Fibroblast of lung (primary cell): ENCODE measurements at regions not wholly inside any gene's neighbourhood (a gene's known extent, or its start where the extent isn't known, plus 50 kb on each side); places are given as distances from the start of the nearest gene placed in this dataset.

ENCODE experiments used
- DNase-seq, 2 donors: peaks; one replicate each; pipeline versions ENCODE4 v3.0.0 to v3.0.0-alpha.2; 2010; ENCODE audit warnings: low read depth in 2 of 2
- H2AFZ ChIP-seq: 2 replicates; pipeline ENCODE4 v1.5.1; 2012; ENCODE audit warnings: low read length, control low read depth, inconsistent platforms
- H3K27ac ChIP-seq: 2 replicates; pipeline ENCODE4 v1.5.1; 2011; ENCODE audit warnings: low read length, control low read depth; ENCODE audit not compliant: insufficient read depth
- H3K27me3 ChIP-seq: 2 replicates; pipeline ENCODE4 v1.5.1; 2011; ENCODE audit warnings: mild to moderate bottlenecking, low read length; ENCODE audit not compliant: control insufficient read depth, insufficient read depth
- H3K36me3 ChIP-seq: 2 replicates; pipeline ENCODE4 v1.5.1; 2011; ENCODE audit warnings: low read length; ENCODE audit not compliant: control insufficient read depth, insufficient read depth
- H3K4me1 ChIP-seq: 2 replicates; pipeline ENCODE4 v1.5.1; 2011; ENCODE audit warnings: low read length; ENCODE audit not compliant: control insufficient read depth, insufficient read depth; ENCODE audit errors: extremely low read depth
- H3K4me2 ChIP-seq: 2 replicates; pipeline ENCODE4 v1.5.1; 2011; ENCODE audit warnings: low read length, control low read depth; ENCODE audit not compliant: insufficient read depth; ENCODE audit errors: extremely low read depth
- H3K4me3 ChIP-seq, 4 experiments: fragments of 200-600 bp in 1 of 4; sonication (generic) in 1 of 4; replicated peaks in 1 of 4; 2 replicates each; pipeline ENCODE4 v1.5.1; 2011 to 2016; ENCODE audit warnings: low read length in 4 of 4, low read depth in 3 of 4, mild to moderate bottlenecking in 3 of 4, control low read depth in 2 of 4, inconsistent platforms in 1 of 4, mixed read lengths in 1 of 4; ENCODE audit not compliant: insufficient read depth in 1 of 4; ENCODE audit errors: control extremely low read depth in 1 of 4
- H3K79me2 ChIP-seq: 2 replicates; pipeline ENCODE4 v1.5.1; 2012; ENCODE audit warnings: mild to moderate bottlenecking, low read length, inconsistent platforms; ENCODE audit not compliant: control insufficient read depth, insufficient read depth
- H3K9ac ChIP-seq: 2 replicates; pipeline ENCODE4 v1.5.1; 2011; ENCODE audit warnings: mild to moderate bottlenecking, low read length, control low read depth; ENCODE audit not compliant: insufficient read depth
- H3K9me3 ChIP-seq: 2 replicates; pipeline ENCODE4 v1.5.1; 2012; ENCODE audit warnings: low read depth, low read length; ENCODE audit not compliant: control insufficient read depth, insufficient read depth
- H4K20me1 ChIP-seq: 2 replicates; pipeline ENCODE4 v1.5.1; 2011; ENCODE audit warnings: low read length; ENCODE audit not compliant: control insufficient read depth, insufficient read depth; ENCODE audit errors: extremely low read depth
- CTCF ChIP-seq, 2 donors: IDR thresholded peaks in 1 of 2; conservative IDR thresholded peaks in 1 of 2; 1 replicate in 1 of 2; 2 replicates in 1 of 2; pipeline ENCODE4 v1.5.1; 2011 to 2012; ENCODE audit warnings: low read length in 2 of 2, control low read depth in 1 of 2, inconsistent platforms in 1 of 2, low read depth in 1 of 2, mild to moderate bottlenecking in 1 of 2
- EZH2 ChIP-seq: IDR thresholded peaks from 2 replicates; pipeline ENCODE4 v1.5.1; 2012; ENCODE audit warnings: low read length, control low read depth, mild to moderate bottlenecking; ENCODE audit errors: missing control alignments

GRCh38 chr13:87867426-87867825 lies 196.3 kb downstream of the SLITRK5 start:
- no peaks in the 10 kb centered on the region for H3K9me3 ChIP-seq
- no peaks in the 10 kb centered on the region for H4K20me1 ChIP-seq
- no peak overlapping the region for H3K9ac ChIP-seq
- no peaks in the 10 kb centered on the region for H3K36me3 ChIP-seq
- no peak overlapping the region for H3K4me2 ChIP-seq
- H3K4me1 ChIP-seq: no peaks in the 10 kb centered on the region
- H3K79me2 ChIP-seq: no peaks in the 10 kb centered on the region
- no peak overlapping the region for H3K4me3 ChIP-seq
- no peak overlapping the region for H3K27ac ChIP-seq
- H3K27me3 ChIP-seq: no peaks in the 10 kb centered on the region
- TF ChIP-seq CTCF (conservative IDR thresholded peaks at IDR 0.05 in 1 of 2, IDR thresholded peaks at IDR 0.05 in 1 of 2; ENCODE audit: low read depth in 1 of 2, low read length in 2 of 2): no peak
- no peak for TF ChIP-seq EZH2
- no peak for DNase-seq
- H2AFZ ChIP-seq: no peak overlapping the region

GRCh38 chr13:87868731-87869130 lies 197.6 kb downstream of the SLITRK5 start:
- H3K36me3 ChIP-seq: no peaks in the 10 kb centered on the region
- DNase-seq: no peak
- H3K27ac ChIP-seq: no peak overlapping the region
- no peak overlapping the region for H2AFZ ChIP-seq
- no peaks in the 10 kb centered on the region for H3K9me3 ChIP-seq
- no peak overlapping the region for H3K4me2 ChIP-seq
- no peaks in the 10 kb centered on the region for H3K4me1 ChIP-seq
- TF ChIP-seq EZH2: no peak
- TF ChIP-seq CTCF (conservative IDR thresholded peaks at IDR 0.05 in 1 of 2, IDR thresholded peaks at IDR 0.05 in 1 of 2; ENCODE audit: low read depth in 1 of 2, low read length in 2 of 2): no peak
- H3K9ac ChIP-seq: no peak overlapping the region
- no peaks in the 10 kb centered on the region for H3K27me3 ChIP-seq
- H4K20me1 ChIP-seq: no peaks in the 10 kb centered on the region
- no peaks in the 10 kb centered on the region for H3K79me2 ChIP-seq
- no peak overlapping the region for H3K4me3 ChIP-seq

GRCh38 chr13:87872813-87873212 lies 201.6 kb downstream of the SLITRK5 start:
- H3K9ac ChIP-seq: no peak overlapping the region
- no peaks in the 10 kb centered on the region for H3K79me2 ChIP-seq
- no peaks in the 10 kb centered on the region for H4K20me1 ChIP-seq
- H3K4me3 ChIP-seq: no peak overlapping the region
- no peaks in the 10 kb centered on the region for H3K9me3 ChIP-seq
- no peaks in the 10 kb centered on the region for H3K27me3 ChIP-seq
- H3K4me2 ChIP-seq: no peak overlapping the region
- H3K4me1 ChIP-seq: no peaks in the 10 kb centered on the region
- no peak overlapping the region for H2AFZ ChIP-seq
- no peak overlapping the region for H3K27ac ChIP-seq
- TF ChIP-seq CTCF (conservative IDR thresholded peaks at IDR 0.05 in 1 of 2, IDR thresholded peaks at IDR 0.05 in 1 of 2; ENCODE audit: low read depth in 1 of 2, low read length in 2 of 2): no peak
- TF ChIP-seq EZH2: no peak
- H3K36me3 ChIP-seq: no peaks in the 10 kb centered on the region
- DNase-seq: peak; percentile 45 to 58
